DND-41 (cell line): ENCODE measurements at regions not wholly inside any gene's neighbourhood (a gene's known extent, or its start where the extent isn't known, plus 50 kb on each side); places are given as distances from the start of the nearest gene placed in this dataset.

Experiments
- EZH2 ChIP-seq: IDR thresholded peaks from 3 replicates; pipeline ENCODE4 v1.6.1; 2012; ENCODE audit warnings: borderline replicate concordance, low read depth, mild to moderate bottlenecking, moderate library complexity, low read length, inconsistent platforms; ENCODE audit not compliant: severe bottlenecking
- TF ChIP-seq, protein P1 (sequence below): IDR thresholded peaks from 2 replicates; pipeline ENCODE4 v1.5.1; 2012; ENCODE audit warnings: borderline replicate concordance, low read length, moderate library complexity, mild to moderate bottlenecking; ENCODE audit not compliant: poor library complexity, severe bottlenecking; ENCODE audit errors: extremely low read depth

DNA sequence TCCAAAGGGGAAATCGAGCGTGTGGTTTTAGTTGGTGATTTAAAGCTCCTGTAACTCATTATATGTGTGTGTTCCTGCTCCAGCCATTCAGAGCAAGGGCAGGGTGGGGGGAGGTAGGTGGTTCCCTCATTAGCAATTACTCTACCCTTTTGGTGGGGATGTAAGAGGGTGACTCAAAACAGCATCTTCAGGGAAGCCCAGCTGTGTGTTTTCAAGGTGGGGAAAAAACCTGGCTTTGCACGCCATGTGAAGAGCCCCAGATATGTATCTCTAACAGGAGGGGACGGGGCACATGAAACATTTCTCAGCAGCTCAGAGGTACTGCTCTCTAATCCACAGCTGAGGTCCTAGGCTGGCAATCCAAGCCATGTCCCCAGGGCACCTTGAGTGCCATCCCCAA lies 241.3 kb upstream of the ZFHX3 start:
- TF ChIP-seq, protein P1, sequence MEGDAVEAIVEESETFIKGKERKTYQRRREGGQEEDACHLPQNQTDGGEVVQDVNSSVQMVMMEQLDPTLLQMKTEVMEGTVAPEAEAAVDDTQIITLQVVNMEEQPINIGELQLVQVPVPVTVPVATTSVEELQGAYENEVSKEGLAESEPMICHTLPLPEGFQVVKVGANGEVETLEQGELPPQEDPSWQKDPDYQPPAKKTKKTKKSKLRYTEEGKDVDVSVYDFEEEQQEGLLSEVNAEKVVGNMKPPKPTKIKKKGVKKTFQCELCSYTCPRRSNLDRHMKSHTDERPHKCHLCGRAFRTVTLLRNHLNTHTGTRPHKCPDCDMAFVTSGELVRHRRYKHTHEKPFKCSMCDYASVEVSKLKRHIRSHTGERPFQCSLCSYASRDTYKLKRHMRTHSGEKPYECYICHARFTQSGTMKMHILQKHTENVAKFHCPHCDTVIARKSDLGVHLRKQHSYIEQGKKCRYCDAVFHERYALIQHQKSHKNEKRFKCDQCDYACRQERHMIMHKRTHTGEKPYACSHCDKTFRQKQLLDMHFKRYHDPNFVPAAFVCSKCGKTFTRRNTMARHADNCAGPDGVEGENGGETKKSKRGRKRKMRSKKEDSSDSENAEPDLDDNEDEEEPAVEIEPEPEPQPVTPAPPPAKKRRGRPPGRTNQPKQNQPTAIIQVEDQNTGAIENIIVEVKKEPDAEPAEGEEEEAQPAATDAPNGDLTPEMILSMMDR = no peak
- no peak for TF ChIP-seq EZH2
